ENCODE measurements at regions not wholly inside any gene's neighbourhood (a gene's known extent, or its start where the extent isn't known, plus 50 kb on each side); places are given as distances from the start of the nearest gene placed in this dataset.

GRCh38 chr7:125195156-125195555 is 265.5 kb upstream of the POT1 start:
- TF ChIP-seq CTCF (IDR thresholded peaks at IDR 0.05): no peak
- TF ChIP-seq POLR2A (IDR thresholded peaks at IDR 0.05): no peak
